NCI-H226 (cell line): ENCODE measurements at regions not wholly inside any gene's neighbourhood (a gene's known extent, or its start where the extent isn't known, plus 50 kb on each side); places are given as distances from the start of the nearest gene placed in this dataset.
"Not testable (repeated sequence)": the region's sequence is repeated elsewhere in the genome, so short reads cannot be mapped to it uniquely, and the experiment has no call there.

Experiments used
- DNase-seq: peaks from one replicate; pipeline ENCODE4 v3.0.0-alpha.2; 2015

GRCh38 chr2:57181315-57182038, 865.1 kb upstream of the VRK2 start:
- DNase-seq = peak; percentile 56

- no peak for DNase-seq
Observed at GRCh38 chr2:57182916-57183315, 863.7 kb upstream of the VRK2 start.

GRCh38 chr2:57185568-57185967, 861.0 kb upstream of the VRK2 start:
- no peak for DNase-seq

GRCh38 chr2:57190007-57190406, 856.6 kb upstream of the VRK2 start:
- DNase-seq = no peak

GRCh38 chr2:57199663-57200062, 846.9 kb upstream of the VRK2 start:
- DNase-seq = no peak

GRCh38 chr2:57204364-57204763, 842.2 kb upstream of the VRK2 start:
- DNase-seq = no peak

- DNase-seq = no peak
Observed at GRCh38 chr2:57205241-57205640, 841.4 kb upstream of the VRK2 start.

- DNase-seq = no peak
Observed at GRCh38 chr2:57207191-57207590, 839.4 kb upstream of the VRK2 start.

- no peak for DNase-seq
Observed at GRCh38 chr2:57209799-57210198, 836.8 kb upstream of the VRK2 start.

- DNase-seq = no peak
Observed at GRCh38 chr2:57210855-57211254, 835.8 kb upstream of the VRK2 start.

- no peak for DNase-seq
Observed at GRCh38 chr2:57217013-57217412, 829.6 kb upstream of the VRK2 start.

- no peak for DNase-seq
Observed at GRCh38 chr2:57218206-57218605, 828.4 kb upstream of the VRK2 start.

- not testable (repeated sequence) for DNase-seq
Observed at GRCh38 chr2:57229706-57230105, 816.9 kb upstream of the VRK2 start.

GRCh38 chr2:57232341-57232740, 814.3 kb upstream of the VRK2 start:
- not testable (repeated sequence) for DNase-seq

GRCh38 chr2:57251495-57251894, 795.1 kb upstream of the VRK2 start:
- not testable (repeated sequence) for DNase-seq

- DNase-seq = not testable (repeated sequence)
Observed at GRCh38 chr2:57276408-57276807, 770.2 kb upstream of the VRK2 start.

GRCh38 chr2:57278451-57278850, 768.2 kb upstream of the VRK2 start:
- DNase-seq = no peak

GRCh38 chr2:57291209-57291608, 755.4 kb upstream of the VRK2 start:
- no peak for DNase-seq

- no peak for DNase-seq
Observed at GRCh38 chr2:57296795-57297517, 749.6 kb upstream of the VRK2 start.

- DNase-seq = no peak
Observed at GRCh38 chr2:57313678-57314077, 732.9 kb upstream of the VRK2 start.

- no peak for DNase-seq
Observed at GRCh38 chr2:57314682-57315081, 731.9 kb upstream of the VRK2 start.

- DNase-seq = peak; percentile 54
Observed at GRCh38 chr2:57330447-57330846, 716.2 kb upstream of the VRK2 start.

- no peak for DNase-seq
Observed at GRCh38 chr2:57333221-57333620, 713.4 kb upstream of the VRK2 start.

GRCh38 chr2:57343391-57344006, 703.1 kb upstream of the VRK2 start:
- DNase-seq = no peak
